NCI-H1092 (cell line): ENCODE measurements at regions not wholly inside any gene's neighbourhood (a gene's known extent, or its start where the extent isn't known, plus 50 kb on each side); places are given as distances from the start of the nearest gene placed in this dataset.
"Not testable (repeated sequence)": the region's sequence is repeated elsewhere in the genome, so short reads cannot be mapped to it uniquely, and the experiment has no call there.

Experiments
- DNase-seq: peaks from one replicate; lab custom pipeline; 2025; lab: John Stamatoyannopoulos, UW

GRCh38 chr2:145827235-145827634 is 1307.3 kb upstream of the ZEB2 start:
- no peak for DNase-seq

DNA sequence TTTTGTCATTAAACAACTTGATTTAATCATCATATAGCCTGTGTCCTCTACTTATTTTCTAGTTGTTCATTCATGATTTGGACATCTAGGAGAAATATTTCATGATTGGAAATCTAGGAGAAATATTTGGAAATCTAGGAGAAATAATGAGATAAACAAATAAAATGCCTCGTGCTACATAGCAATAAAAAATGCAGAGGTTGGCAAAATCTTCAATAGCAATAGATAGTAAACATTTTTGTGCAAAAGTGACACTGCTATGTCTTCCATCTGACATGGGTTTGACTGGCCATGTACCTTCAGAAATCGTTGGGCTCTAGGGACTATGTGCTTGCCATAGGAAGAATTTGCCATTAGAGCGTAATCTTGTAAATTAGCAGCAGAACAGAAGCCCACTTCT is 1304.5 kb upstream of the ZEB2 start:
- no peak for DNase-seq

DNA sequence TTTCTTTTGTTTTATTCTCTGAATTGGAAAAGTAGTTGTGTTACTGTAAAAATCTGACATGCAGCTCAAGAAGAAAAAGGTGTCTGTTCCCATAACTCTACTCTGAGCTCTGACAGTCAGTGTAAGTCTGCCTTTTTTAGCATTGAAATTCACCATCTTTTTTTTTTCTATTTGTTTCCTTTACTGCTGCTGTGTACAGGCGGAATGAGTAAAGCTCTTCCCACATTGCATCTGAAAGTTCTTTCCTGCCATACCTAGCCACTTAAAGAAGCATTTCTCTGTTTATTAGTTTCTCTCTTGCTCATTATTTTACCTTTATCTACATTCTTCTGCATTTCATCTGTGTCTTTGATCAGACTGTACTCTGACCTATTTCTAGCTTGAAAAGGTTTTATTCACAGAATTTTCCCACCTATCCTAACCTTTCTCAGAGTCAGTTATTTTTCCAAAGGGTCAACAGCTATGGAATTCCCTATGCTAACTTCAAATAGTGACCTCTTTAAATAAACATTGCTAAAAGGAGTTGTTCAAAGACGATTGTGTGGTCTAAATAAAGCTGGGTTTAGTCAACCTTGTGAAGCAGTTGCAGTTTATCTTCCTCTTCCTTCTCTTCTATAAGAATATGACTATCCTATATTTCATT is 1303.1 kb upstream of the ZEB2 start:
- no peak for DNase-seq

- DNase-seq = no peak
Observed at GRCh38 chr2:145820651-145821050, 1300.7 kb upstream of the ZEB2 start.

DNA sequence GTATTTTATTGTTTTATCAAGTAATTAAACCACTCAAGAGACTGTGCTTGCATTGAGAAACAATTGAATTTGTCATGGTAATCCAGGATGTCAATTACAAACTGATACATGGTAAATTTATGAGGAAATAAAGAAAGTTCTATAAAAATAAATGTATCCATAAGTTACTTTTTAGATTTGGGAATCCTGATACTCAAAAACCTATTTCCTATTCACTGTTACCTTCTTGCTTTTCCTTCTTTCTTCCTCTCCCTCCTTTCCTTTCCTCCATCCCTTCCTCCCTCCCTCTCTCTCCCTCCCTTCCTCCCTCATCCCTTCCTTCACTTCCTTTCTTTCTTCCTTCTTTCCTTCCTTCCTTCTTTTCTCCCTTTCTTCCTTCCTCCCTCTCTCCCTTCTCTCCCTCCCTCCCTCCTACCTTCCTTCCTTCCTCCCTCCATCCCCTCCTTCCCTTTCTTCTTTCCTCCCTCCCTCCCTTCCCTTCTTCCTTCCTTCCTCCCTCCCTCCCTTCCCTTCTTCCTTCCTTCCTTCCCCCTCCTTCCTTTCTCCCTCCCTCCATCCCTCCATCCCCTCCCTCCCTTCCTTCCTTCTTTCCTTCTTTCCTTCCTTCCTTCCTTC is 1299.1 kb upstream of the ZEB2 start:
- no peak for DNase-seq

GRCh38 chr2:145815933-145816332 is 1296.0 kb upstream of the ZEB2 start:
- no peak for DNase-seq

DNA sequence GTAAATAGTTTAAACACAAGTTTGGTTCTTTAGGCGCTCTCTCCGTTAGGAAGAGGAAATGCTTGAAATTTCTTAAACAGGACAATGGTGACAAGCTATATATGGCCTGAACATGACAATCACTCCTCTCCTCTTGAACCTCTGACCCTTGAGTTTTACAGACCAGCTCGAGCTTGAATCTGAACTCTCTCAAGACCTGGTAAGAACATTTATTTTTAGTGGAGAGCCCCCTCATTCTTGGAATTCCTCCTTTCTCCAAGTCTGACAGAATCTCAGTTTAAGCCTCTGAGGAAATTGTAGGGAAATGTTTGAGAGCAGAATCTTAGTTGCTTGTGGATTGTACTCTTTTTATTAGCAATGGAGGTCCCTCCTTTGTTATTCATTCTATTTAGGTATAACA is 1293.6 kb upstream of the ZEB2 start:
- no peak for DNase-seq

DNA sequence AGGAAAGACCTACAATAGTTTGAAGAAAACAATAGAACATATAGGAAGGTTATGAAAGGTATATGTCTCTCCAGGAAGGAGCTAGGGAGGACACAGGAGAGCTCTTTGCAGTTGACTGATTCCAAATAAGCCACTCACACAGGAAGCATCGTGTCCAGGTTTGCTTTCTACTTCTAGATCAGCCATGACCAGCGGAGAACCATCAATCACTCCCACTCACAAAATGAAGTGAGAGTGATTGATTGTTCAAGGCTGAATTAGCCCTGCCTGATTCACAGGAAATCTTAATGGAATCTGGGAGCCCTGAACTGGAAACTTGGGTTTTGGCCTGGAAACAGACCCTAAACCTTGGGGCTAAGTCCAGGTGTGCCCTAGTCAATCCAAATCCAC is 1292.2 kb upstream of the ZEB2 start:
- no peak for DNase-seq

- DNase-seq = no peak
Observed at GRCh38 chr2:145811276-145812164, 1291.6 kb upstream of the ZEB2 start.

GRCh38 chr2:145807968-145808367 is 1288.0 kb upstream of the ZEB2 start:
- no peak for DNase-seq

GRCh38 chr2:145807554-145807953 is 1287.6 kb upstream of the ZEB2 start:
- DNase-seq = no peak

DNA sequence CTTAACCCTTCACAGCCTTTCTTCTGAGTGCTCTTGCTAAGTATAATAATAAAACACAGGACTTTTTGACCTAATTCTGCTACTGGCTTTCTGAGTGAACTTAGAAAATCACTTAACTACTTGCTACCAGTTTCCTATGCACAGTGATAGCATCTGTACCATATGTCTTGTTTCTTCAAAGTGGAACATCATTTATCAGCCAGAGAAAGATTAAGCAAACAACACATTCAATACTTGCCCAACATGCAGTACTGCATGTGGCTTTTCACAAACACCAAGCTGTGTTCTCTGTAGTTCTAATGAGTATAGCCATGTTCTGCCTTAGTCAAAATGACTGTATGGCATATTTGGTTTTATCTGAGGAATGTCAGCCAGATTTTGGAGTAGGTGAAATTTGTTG is 1286.6 kb upstream of the ZEB2 start:
- DNase-seq = no peak

GRCh38 chr2:145802133-145802532 is 1282.2 kb upstream of the ZEB2 start:
- DNase-seq = no peak

- no peak for DNase-seq
Observed at GRCh38 chr2:145801210-145801609, 1281.3 kb upstream of the ZEB2 start.

DNA sequence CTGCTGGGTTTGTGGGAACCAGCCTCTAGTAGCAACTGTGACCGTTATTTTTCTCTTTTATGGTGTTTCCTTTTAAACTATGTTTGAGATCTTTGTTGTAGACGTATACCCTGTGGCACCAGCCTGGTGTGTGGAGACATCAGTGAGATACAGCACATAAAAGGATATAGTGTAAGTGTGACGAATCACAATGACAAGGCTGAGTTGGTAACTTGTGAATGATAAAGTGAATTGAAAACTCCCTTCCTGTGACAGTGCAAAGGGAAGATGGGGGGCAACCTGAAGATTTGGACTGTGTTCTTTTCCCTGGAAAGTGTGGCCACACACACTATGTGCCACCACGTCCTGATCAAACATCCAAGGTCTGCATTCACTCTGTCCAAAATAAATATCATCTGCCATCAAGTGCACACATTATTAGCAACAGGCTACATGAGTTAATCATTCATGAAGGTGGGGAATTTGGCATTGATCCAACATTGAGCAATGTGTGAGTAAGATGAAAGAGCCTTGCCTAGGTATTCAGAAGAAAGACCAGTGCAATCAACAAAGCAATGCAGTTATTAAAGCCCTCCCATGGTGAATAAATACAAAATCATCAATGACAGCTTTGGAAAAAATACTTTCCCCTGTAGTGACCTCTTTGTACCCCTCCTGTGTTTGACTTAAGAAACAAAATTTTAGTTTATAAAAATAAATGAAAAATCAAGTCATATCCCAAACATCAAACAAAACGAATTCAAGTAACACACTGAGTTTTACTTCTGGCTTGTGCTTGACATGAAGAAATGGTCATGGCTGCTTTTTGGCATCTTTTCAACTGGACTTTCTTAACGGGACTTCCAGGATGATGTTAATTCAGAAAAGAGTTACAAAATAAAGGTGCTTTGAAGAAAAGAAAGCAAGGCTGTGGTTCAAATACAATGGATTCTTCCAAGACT is 1280.5 kb upstream of the ZEB2 start:
- DNase-seq = no peak

DNA sequence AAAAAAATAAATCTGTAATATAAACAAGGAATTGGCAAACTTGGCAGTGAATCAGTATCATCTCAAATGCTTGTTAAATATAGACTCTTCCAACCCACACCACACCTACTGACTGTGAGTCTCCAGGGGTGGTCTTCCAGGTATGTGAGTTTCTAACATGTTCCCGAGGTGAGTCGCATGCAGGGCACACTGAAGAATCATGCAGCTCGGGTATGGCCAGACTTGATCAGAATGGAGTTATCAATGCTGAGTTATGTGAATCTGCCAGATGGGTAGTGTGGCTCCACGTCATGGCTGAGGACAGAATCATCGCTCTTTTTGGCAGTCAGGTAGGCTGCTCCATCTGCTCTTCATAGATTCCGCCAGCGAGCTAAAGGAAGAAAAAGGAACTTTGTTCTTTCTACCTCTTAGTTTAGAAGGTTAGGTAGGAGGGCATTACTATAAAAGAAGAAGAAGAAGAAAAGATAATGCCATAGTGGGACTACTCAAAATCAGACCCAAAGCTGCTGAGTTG is 1279.7 kb upstream of the ZEB2 start:
- no peak for DNase-seq

DNA sequence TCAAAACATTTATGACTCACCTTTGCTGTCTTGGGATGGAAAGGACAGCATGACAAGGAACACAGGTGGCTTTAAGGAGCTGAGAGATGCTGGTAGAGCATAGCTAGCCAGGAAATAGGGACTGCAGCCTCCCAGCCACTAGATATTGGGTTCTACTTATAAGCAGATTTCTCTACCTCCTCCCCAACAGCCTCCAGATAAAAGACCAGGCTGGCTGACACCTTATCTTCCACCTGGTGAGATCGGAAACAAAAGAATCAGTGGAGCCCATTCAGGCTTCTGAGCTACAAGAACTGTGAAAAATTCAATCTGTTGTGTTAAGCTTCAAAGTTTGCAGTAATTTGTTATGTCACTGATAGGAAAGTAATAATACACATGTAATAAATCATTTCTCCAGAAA is 1278.5 kb upstream of the ZEB2 start:
- no peak for DNase-seq

DNA sequence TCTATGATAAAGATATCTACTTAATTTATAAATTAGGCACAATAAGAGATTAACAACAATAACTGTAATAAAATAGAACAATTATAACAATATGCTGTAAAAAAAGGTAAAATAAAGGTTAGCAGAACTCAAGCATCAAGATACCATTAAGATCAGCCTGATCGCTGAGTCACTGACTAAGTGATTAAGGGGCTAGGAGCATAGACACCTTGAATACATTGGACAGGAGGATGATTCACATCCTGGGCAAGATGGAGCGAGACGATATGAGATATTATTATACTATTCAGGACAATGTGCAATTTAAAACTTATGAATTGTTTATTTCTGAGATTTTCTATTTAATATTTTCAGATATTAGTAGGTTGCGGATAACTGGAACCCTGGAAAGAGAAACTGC is 1277.8 kb upstream of the ZEB2 start:
- no peak for DNase-seq

DNA sequence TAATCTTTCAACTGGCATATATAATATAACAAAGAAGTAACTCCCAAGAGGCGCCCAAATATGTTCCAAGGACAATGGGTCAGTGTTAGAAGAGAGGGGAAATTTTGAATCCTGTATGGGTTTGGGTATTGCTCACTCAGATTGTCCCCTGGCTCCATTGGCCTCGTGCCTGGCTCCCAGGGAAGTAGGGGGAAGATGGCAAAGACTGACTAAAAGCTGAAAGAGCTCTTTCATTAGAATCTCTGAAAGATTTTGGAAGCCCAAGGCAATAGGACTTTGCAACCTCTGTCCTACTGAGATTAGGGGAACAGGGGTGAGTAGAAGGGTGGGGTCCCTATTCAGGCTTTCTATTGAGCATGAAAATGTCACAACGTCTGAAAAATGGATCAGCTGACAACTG is 1272.8 kb upstream of the ZEB2 start:
- DNase-seq = no peak

GRCh38 chr2:145789636-145790035 is 1269.7 kb upstream of the ZEB2 start:
- no peak for DNase-seq

GRCh38 chr2:145787597-145788361 is 1267.9 kb upstream of the ZEB2 start:
- DNase-seq = not testable (repeated sequence)
